ENCODE measurements at regions not wholly inside any gene's neighbourhood (a gene's known extent, or its start where the extent isn't known, plus 50 kb on each side); places are given as distances from the start of the nearest gene placed in this dataset.

DNA sequence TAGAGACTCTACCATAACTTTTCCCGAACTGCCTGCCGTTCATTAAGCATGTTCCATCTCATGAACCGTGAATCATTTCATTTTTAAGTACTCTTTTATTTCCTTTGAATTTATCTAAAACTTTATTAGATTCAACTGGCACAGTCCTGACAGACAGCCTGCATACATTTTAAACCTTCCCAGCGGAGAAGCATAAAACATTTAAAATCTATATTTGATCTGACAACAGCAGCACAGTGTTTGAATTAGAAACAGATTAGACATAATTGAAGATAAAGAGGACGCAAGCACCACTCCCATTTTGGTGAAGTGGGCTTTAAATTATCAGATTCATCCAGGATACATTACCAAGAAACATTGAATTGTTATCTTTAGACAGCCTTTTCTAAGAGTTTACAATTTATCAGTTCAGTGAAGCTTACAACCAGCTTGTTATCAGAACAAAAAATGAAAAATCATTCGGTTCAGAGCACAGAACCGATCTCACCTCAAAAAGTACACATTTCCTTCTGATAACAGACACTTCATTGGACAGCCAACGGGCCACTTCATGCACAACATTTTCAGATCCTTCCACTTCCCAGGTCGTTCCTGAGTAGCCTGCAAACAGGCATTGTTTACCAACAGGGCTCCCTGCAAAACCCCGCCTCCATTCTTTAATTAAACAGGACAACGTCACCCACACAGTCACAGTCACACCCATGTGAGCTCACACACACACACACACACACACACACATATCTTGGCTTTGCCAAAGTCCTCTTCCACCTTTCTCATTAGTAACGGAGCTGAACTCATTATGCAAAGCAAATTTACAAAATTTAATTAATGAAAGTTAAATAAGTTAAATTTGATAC, 171.2 kb downstream of the SP3 start:
- H3K4me3 ChIP-seq (ENCODE audit: low read depth in 1 of 2, low read length in 2 of 2), result no peak overlapping the region
- no peak overlapping the region for H3K27ac ChIP-seq (ENCODE audit: low read length)
- ATAC-seq (ENCODE audit: insufficient read depth, low read depth), result no peak
- no peaks in the 10 kb centered on the region for H3K36me3 ChIP-seq (ENCODE audit: insufficient read depth, low read length)
- no peak overlapping the region for H3K4me2 ChIP-seq (ENCODE audit: insufficient read depth, low read length)
- H3K9ac ChIP-seq (ENCODE audit: low read depth, low read length), result no peak overlapping the region
- TF ChIP-seq EZH2 (IDR thresholded peaks at IDR 0.05; ENCODE audit: borderline replicate concordance, low read depth, low read length, severe bottlenecking), result no peak
- TF ChIP-seq, protein P1, sequence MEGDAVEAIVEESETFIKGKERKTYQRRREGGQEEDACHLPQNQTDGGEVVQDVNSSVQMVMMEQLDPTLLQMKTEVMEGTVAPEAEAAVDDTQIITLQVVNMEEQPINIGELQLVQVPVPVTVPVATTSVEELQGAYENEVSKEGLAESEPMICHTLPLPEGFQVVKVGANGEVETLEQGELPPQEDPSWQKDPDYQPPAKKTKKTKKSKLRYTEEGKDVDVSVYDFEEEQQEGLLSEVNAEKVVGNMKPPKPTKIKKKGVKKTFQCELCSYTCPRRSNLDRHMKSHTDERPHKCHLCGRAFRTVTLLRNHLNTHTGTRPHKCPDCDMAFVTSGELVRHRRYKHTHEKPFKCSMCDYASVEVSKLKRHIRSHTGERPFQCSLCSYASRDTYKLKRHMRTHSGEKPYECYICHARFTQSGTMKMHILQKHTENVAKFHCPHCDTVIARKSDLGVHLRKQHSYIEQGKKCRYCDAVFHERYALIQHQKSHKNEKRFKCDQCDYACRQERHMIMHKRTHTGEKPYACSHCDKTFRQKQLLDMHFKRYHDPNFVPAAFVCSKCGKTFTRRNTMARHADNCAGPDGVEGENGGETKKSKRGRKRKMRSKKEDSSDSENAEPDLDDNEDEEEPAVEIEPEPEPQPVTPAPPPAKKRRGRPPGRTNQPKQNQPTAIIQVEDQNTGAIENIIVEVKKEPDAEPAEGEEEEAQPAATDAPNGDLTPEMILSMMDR (IDR thresholded peaks at IDR 0.05; ENCODE audit: borderline replicate concordance, extremely low read depth, low read length, poor library complexity, severe bottlenecking), result no peak
- H3K27me3 ChIP-seq (ENCODE audit: insufficient read depth, low read length, poor library complexity), result peaks cover 3% of the 10 kb centered on the region
- no peaks in the 10 kb centered on the region for H3K9me3 ChIP-seq (ENCODE audit: insufficient read depth, low read length, severe bottlenecking)
- no peaks in the 10 kb centered on the region for H3K79me2 ChIP-seq (ENCODE audit: insufficient read depth, low read length)
- H2AFZ ChIP-seq (ENCODE audit: low read depth, low read length), result no peak overlapping the region
- no peaks in the 10 kb centered on the region for H3K4me1 ChIP-seq (ENCODE audit: insufficient read depth, low read length)
- DNase-seq, result no peak
- H4K20me1 ChIP-seq (ENCODE audit: insufficient read depth, low read length), result no peaks in the 10 kb centered on the region

DNA sequence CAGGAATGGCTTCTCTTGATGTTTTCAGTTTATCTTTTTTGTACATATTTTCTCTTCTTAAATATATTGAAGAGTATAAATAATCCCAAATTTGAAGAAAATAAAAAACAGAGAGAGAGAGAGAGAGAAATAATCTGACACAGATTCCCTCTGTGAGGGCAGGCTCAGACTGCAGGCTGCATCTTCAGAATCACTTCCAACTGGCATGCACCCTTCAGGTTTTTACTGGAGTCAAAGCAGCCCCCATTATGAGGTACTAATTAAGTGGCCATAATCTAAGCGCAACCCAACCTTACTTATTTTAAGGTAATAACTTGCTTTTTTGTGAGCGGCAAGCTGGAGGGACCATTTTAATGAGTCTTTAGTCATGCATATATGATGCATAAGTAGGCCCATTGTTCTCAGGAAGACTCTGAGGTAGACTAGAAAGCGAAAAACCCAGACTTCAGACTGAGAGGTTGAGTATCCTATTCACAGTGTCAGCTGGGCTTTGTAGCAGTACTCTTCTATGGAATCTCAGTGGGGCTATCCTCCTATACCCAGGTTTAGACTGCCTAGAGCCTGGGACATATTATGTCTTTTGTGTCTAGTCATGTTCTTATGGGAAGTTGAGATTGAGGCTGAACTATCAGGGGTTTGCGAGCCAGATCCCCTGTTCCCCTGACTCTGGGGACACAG, 167.4 kb downstream of the SP3 start:
- no peaks in the 10 kb centered on the region for H3K36me3 ChIP-seq (ENCODE audit: insufficient read depth, low read length)
- H4K20me1 ChIP-seq (ENCODE audit: insufficient read depth, low read length), result no peaks in the 10 kb centered on the region
- no peak overlapping the region for H3K4me3 ChIP-seq (ENCODE audit: low read depth in 1 of 2, low read length in 2 of 2)

DNA sequence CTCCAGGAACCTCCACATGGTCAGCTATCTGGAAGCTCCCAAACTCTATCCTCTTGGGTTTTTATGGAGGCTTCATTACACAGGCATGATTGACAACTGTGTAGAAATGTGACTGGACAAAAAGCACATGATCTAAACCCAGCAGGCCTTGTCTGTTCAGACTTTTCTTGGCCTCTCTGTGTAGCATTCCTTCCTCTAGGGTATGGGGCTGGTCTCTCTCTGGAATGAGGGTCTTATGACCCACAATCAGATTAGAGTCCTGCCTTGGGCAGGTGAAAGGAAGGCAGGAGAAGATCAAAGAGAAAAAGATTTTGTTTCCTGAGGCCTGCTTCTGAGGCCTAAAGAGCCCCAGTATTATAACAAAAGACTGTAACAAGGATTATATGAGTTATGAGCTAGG, 162.7 kb downstream of the SP3 start:
- Histone ChIP-seq H3K79me2 (ENCODE audit: insufficient read depth, low read length) (no peaks in the 10 kb centered on the region), H3K9me3 (ENCODE audit: insufficient read depth, low read length, severe bottlenecking) (no peaks in the 10 kb centered on the region), H3K27ac (ENCODE audit: low read length) (no peak overlapping the region), H2AFZ (ENCODE audit: low read depth, low read length) (no peak overlapping the region), H3K36me3 (ENCODE audit: insufficient read depth, low read length) (no peaks in the 10 kb centered on the region), H3K4me3 (ENCODE audit: low read depth in 1 of 2, low read length in 2 of 2) (no peak overlapping the region), H3K27me3 (ENCODE audit: insufficient read depth, low read length, poor library complexity) (no peaks in the 10 kb centered on the region), H3K4me2 (ENCODE audit: insufficient read depth, low read length) (no peak overlapping the region), H3K4me1 (ENCODE audit: insufficient read depth, low read length) (no peaks in the 10 kb centered on the region), H4K20me1 (ENCODE audit: insufficient read depth, low read length) (no peaks in the 10 kb centered on the region), H3K9ac (ENCODE audit: low read depth, low read length) (no peak overlapping the region)
- no peak for TF ChIP-seq EZH2 (IDR thresholded peaks at IDR 0.05; ENCODE audit: borderline replicate concordance, low read depth, low read length, severe bottlenecking)
- TF ChIP-seq, protein P1 (IDR thresholded peaks at IDR 0.05; ENCODE audit: borderline replicate concordance, extremely low read depth, low read length, poor library complexity, severe bottlenecking), result no peak
- DNase-seq, result no peak
- ATAC-seq (ENCODE audit: insufficient read depth, low read depth), result no peak

More for the DNA sequence above, 167.4 kb downstream of the SP3 start:
- no peak overlapping the region for H3K27ac ChIP-seq (ENCODE audit: low read length)
- H3K79me2 ChIP-seq (ENCODE audit: insufficient read depth, low read length), result no peaks in the 10 kb centered on the region
- ATAC-seq (ENCODE audit: insufficient read depth, low read depth) (no peak), DNase-seq (no peak)
- H3K4me1 ChIP-seq (ENCODE audit: insufficient read depth, low read length), result no peaks in the 10 kb centered on the region
- H3K9ac ChIP-seq (ENCODE audit: low read depth, low read length), result no peak overlapping the region
- H3K4me2 ChIP-seq (ENCODE audit: insufficient read depth, low read length), result no peak overlapping the region
- H3K27me3 ChIP-seq (ENCODE audit: insufficient read depth, low read length, poor library complexity), result no peaks in the 10 kb centered on the region
- no peaks in the 10 kb centered on the region for H3K9me3 ChIP-seq (ENCODE audit: insufficient read depth, low read length, severe bottlenecking)
- H2AFZ ChIP-seq (ENCODE audit: low read depth, low read length), result no peak overlapping the region
- TF ChIP-seq, protein P1 (IDR thresholded peaks at IDR 0.05; ENCODE audit: borderline replicate concordance, extremely low read depth, low read length, poor library complexity, severe bottlenecking), result no peak
- no peak for TF ChIP-seq EZH2 (IDR thresholded peaks at IDR 0.05; ENCODE audit: borderline replicate concordance, low read depth, low read length, severe bottlenecking)

Data from DND-41 (cell line).